ENCODE measurements at regions not wholly inside any gene's neighbourhood (a gene's known extent, or its start where the extent isn't known, plus 50 kb on each side); places are given as distances from the start of the nearest gene placed in this dataset.
A peak's percentile ranks its signal among the peaks of the same experiment; 100 is the strongest.

DNA sequence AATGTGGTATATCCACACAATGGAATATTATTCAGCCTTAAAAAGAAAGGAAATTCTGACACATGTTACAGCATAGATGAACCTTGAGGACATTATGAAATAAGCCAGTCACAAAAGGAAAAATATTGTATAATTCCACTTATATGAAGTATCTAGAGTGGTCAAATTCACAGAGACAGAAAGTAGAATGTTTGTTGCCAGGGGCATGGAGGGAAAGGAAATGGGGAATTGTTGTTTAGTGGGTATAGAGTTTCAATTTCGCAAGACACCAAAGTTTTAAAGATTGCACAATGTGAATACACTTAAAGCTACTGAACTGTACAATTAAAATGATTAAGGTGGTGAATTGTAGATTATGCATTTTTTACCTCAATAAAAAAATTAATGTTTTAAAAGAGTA lies 92.9 kb downstream of the TXNL1 start:
- Histone ChIP-seq H3K9me3 (ENCODE audit: control insufficient read depth, low read length) (peaks cover 4% of the 10 kb centered on the region), H3K9ac (ENCODE audit: low read length) (no peak overlapping the region), H3K36me3 (ENCODE audit: control insufficient read depth, insufficient read depth, low read length, severe bottlenecking) (no peaks in the 10 kb centered on the region), H3K27me3 (replicated peaks; ENCODE audit: control insufficient read depth, insufficient read depth, low read length) (no peaks in the 10 kb centered on the region), H3K4me3 (ENCODE audit: low read length) (no peak overlapping the region), H3K4me1 (ENCODE audit: control insufficient read depth, insufficient read depth, low read length) (no peaks in the 10 kb centered on the region)
- peak; percentile 33 for DNase-seq (ENCODE audit: low read depth)

DNA sequence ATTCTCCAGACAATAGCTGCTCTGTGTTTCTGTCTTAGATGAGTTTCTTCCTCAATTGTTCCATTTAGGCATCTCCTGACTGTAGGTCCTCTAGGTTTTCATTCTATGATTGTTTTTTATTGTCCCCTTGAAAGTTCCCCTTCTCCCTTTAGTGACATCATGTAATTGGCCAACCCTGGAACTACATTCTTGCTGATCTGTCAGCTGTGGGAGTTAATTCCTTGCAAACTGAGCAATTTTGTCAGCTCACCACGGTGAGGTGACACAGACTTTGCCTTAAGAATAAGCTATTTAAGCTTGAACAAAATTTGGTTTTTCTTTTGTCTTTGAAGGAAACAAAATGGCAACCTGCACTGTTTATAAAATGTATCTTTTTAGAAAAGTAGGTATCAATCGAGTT lies 95.9 kb downstream of the TXNL1 start:
- H3K4me1 ChIP-seq (ENCODE audit: control insufficient read depth, insufficient read depth, low read length), result no peaks in the 10 kb centered on the region
- H3K27me3 ChIP-seq (replicated peaks; ENCODE audit: control insufficient read depth, insufficient read depth, low read length), result no peaks in the 10 kb centered on the region
- no peak overlapping the region for H3K4me3 ChIP-seq (ENCODE audit: low read length)
- peaks cover 4% of the 10 kb centered on the region for H3K9me3 ChIP-seq (ENCODE audit: control insufficient read depth, low read length)
- no peak overlapping the region for H3K9ac ChIP-seq (ENCODE audit: low read length)
- H3K36me3 ChIP-seq (ENCODE audit: control insufficient read depth, insufficient read depth, low read length, severe bottlenecking), result no peaks in the 10 kb centered on the region
- no peak for DNase-seq (ENCODE audit: low read depth)

DNA sequence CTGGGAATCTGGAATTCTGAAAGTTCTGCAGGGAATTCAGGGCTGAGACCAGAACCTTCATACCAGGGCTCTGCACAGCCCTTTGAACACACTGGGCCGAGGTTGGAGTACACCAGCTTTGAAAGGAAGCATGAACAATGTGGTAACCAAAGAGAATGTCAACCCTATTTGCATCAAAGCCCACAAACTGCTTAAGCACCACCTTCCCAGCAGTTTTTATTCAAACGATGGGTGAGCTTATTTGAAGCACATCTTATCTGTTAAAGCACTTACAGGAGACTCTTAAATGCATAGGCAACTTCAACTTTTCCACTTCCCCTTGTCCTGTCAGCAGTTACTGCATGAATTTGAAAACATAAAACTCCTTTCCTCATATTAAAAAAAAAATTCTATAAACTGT lies 96.6 kb downstream of the TXNL1 start:
- no peaks in the 10 kb centered on the region for H3K36me3 ChIP-seq (ENCODE audit: control insufficient read depth, insufficient read depth, low read length, severe bottlenecking)
- H3K9me3 ChIP-seq (ENCODE audit: control insufficient read depth, low read length), result peaks cover 4% of the 10 kb centered on the region
- DNase-seq (ENCODE audit: low read depth), result no peak
- no peak overlapping the region for H3K4me3 ChIP-seq (ENCODE audit: low read length)
- H3K9ac ChIP-seq (ENCODE audit: low read length), result no peak overlapping the region
- no peaks in the 10 kb centered on the region for H3K4me1 ChIP-seq (ENCODE audit: control insufficient read depth, insufficient read depth, low read length)
- no peaks in the 10 kb centered on the region for H3K27me3 ChIP-seq (replicated peaks; ENCODE audit: control insufficient read depth, insufficient read depth, low read length)

DNA sequence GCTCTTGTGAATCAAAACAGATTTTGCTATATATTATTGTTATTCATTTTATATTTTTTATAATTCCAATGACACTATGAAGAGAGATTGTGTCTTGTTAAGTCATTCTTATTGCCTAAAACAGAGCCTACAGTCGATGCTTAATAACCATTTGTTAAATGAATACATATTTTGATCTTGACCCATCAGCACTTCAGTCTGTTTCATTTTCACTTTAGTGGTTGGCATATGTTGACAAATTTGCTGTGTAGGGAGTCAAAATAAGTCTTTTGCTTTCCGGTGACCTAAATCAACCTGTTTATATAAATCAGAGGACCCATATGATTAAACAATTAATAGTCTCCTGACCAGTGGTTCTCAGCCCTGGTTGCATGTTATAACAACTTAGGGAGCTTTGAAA lies 97.1 kb downstream of the TXNL1 start:
- H3K4me3 ChIP-seq (ENCODE audit: low read length), result no peak overlapping the region
- DNase-seq (ENCODE audit: low read depth), result no peak
- H3K9me3 ChIP-seq (ENCODE audit: control insufficient read depth, low read length), result peaks cover 4% of the 10 kb centered on the region
- H3K9ac ChIP-seq (ENCODE audit: low read length), result no peak overlapping the region
- H3K4me1 ChIP-seq (ENCODE audit: control insufficient read depth, insufficient read depth, low read length), result no peaks in the 10 kb centered on the region
- no peaks in the 10 kb centered on the region for H3K36me3 ChIP-seq (ENCODE audit: control insufficient read depth, insufficient read depth, low read length, severe bottlenecking)
- H3K27me3 ChIP-seq (replicated peaks; ENCODE audit: control insufficient read depth, insufficient read depth, low read length), result no peaks in the 10 kb centered on the region

DNA sequence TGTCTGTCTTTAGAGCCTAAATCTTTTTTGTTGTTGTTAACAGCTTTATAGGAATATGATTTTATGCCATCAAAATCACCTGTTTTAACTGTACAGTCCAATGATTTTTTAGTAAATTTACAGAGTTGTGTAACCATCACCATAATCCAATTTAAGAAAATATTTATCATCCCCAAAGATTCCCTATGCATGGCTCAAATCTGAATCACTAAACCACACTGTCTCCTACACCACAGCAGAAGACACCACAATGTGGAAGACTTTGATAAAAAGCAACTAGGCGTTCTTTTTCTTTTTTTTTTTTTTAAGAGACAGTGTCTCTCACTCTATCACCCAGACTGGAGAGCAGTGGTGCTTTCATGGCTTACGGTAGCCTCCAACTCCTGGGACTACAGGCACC lies 99.6 kb downstream of the TXNL1 start:
- H3K4me1 ChIP-seq (ENCODE audit: control insufficient read depth, insufficient read depth, low read length), result no peaks in the 10 kb centered on the region
- no peaks in the 10 kb centered on the region for H3K9me3 ChIP-seq (ENCODE audit: control insufficient read depth, low read length)
- H3K36me3 ChIP-seq (ENCODE audit: control insufficient read depth, insufficient read depth, low read length, severe bottlenecking), result no peaks in the 10 kb centered on the region
- DNase-seq (ENCODE audit: low read depth), result peak; percentile 16
- no peaks in the 10 kb centered on the region for H3K27me3 ChIP-seq (replicated peaks; ENCODE audit: control insufficient read depth, insufficient read depth, low read length)
- no peak overlapping the region for H3K9ac ChIP-seq (ENCODE audit: low read length)
- no peak overlapping the region for H3K4me3 ChIP-seq (ENCODE audit: low read length)

DNA sequence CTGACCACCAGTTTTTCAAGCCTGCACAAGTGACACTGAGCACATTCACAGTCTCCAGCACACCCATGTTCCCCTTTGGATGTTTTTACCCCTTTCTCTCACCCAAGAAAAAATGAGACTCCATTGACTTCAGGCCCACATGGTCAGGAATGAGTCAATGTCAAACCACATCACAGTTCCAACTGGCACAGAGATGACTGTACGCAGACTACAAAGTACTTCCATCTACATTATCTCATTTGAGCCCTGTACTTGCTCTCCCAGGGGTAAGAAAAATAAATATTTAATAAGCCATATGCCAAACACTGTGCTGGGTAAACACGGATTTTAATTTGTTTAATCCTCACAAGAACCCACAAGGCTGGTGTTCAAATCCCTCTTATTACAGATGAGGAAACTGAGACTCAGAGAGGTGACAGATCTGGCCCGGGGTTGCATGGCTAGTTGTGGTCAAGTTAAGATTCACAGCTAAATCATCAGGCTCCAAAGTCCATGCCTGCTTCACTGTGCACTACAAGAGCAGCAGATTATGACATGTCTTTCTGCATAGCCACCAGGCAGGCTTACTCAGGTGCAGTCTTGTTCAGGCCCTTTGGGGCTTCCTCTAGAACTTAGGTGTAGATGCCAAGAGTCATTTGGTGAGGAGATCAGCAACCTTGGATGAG lies 106.1 kb downstream of the TXNL1 start:
- H3K4me3 ChIP-seq (ENCODE audit: low read length), result no peak overlapping the region
- no peaks in the 10 kb centered on the region for H3K27me3 ChIP-seq (replicated peaks; ENCODE audit: control insufficient read depth, insufficient read depth, low read length)
- DNase-seq (ENCODE audit: low read depth), result no peak
- no peaks in the 10 kb centered on the region for H3K9me3 ChIP-seq (ENCODE audit: control insufficient read depth, low read length)
- H3K9ac ChIP-seq (ENCODE audit: low read length), result no peak overlapping the region
- H3K36me3 ChIP-seq (ENCODE audit: control insufficient read depth, insufficient read depth, low read length, severe bottlenecking), result no peaks in the 10 kb centered on the region
- H3K4me1 ChIP-seq (ENCODE audit: control insufficient read depth, insufficient read depth, low read length), result peaks cover 9% of the 10 kb centered on the region

DNA sequence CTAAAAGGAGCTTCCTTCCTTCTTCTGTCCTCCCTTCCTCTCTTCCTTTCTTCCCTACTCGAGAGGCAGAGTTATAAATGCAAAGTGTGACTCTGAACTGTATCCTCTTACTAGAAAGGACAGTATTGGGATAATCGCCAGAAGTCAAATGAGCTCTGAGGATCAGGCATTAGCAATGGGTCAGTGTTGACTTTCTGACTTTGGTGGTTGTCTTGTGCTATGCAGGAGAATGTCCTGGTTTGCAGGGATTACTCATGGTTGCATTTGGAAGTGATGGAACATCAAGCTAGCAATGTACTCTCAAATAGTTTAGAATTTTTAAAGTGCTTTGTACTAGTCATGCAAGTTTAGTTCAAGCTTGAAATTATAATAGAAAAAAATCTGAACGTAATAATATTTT lies 115.6 kb downstream of the TXNL1 start:
- Histone ChIP-seq H3K4me1 (ENCODE audit: control insufficient read depth, insufficient read depth, low read length) (peaks cover 17% of the 10 kb centered on the region), H3K4me3 (ENCODE audit: low read length) (no peak overlapping the region), H3K27me3 (replicated peaks; ENCODE audit: control insufficient read depth, insufficient read depth, low read length) (no peaks in the 10 kb centered on the region), H3K9me3 (ENCODE audit: control insufficient read depth, low read length) (no peaks in the 10 kb centered on the region), H3K9ac (ENCODE audit: low read length) (no peak overlapping the region), H3K36me3 (ENCODE audit: control insufficient read depth, insufficient read depth, low read length, severe bottlenecking) (no peaks in the 10 kb centered on the region)
- DNase-seq (ENCODE audit: low read depth), result peak; percentile 38

DNA sequence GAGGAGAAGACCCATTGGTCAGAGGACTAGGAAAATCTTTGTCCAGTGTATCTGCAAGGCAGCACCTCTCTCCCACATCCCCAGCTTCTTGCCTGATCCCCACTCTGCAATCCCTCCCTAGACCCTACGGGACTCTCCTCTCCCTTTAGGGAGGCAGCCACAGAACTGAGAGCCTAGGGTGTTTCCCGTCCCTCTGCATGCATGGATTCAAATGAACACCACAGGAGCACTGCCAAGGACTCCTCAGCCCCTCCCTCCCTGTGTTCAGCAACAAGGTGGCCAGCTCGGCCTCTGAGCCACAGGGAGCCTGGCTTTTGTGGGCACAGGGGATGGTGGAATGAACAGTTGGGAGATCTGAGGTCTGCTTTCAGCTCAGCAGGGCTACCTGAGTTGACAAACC lies 117.1 kb downstream of the TXNL1 start:
- no peak for DNase-seq (ENCODE audit: low read depth)
- Histone ChIP-seq H3K36me3 (ENCODE audit: control insufficient read depth, insufficient read depth, low read length, severe bottlenecking) (no peaks in the 10 kb centered on the region), H3K9ac (ENCODE audit: low read length) (no peak overlapping the region), H3K9me3 (ENCODE audit: control insufficient read depth, low read length) (no peaks in the 10 kb centered on the region), H3K4me1 (ENCODE audit: control insufficient read depth, insufficient read depth, low read length) (peaks cover 31% of the 10 kb centered on the region), H3K27me3 (replicated peaks; ENCODE audit: control insufficient read depth, insufficient read depth, low read length) (no peaks in the 10 kb centered on the region), H3K4me3 (ENCODE audit: low read length) (no peak overlapping the region)

DNA sequence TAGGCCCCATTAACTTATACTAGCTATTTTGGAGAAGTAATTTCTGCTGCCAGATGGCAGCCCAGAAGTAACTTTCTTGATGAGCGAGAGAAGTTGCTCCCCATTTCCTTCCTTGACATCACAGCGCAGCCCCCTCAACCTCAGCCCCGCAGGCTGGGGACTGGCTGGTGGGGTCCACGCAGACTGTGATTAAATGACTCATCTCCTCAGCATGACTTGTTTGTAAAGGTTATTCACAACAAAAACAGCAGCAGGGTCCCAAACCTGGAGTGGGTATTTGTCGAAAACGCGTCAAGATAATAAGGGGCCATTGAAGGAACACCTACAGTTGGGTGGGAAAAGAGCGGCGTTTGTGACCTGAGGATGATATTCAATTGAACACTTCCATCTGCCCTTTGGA lies 120.6 kb downstream of the TXNL1 start:
- no peaks in the 10 kb centered on the region for H3K9me3 ChIP-seq (ENCODE audit: control insufficient read depth, low read length)
- H3K36me3 ChIP-seq (ENCODE audit: control insufficient read depth, insufficient read depth, low read length, severe bottlenecking), result no peaks in the 10 kb centered on the region
- H3K4me1 ChIP-seq (ENCODE audit: control insufficient read depth, insufficient read depth, low read length), result peaks cover 33% of the 10 kb centered on the region
- no peak overlapping the region for H3K9ac ChIP-seq (ENCODE audit: low read length)
- DNase-seq (ENCODE audit: low read depth), result no peak
- no peaks in the 10 kb centered on the region for H3K27me3 ChIP-seq (replicated peaks; ENCODE audit: control insufficient read depth, insufficient read depth, low read length)
- no peak overlapping the region for H3K4me3 ChIP-seq (ENCODE audit: low read length)

DNA sequence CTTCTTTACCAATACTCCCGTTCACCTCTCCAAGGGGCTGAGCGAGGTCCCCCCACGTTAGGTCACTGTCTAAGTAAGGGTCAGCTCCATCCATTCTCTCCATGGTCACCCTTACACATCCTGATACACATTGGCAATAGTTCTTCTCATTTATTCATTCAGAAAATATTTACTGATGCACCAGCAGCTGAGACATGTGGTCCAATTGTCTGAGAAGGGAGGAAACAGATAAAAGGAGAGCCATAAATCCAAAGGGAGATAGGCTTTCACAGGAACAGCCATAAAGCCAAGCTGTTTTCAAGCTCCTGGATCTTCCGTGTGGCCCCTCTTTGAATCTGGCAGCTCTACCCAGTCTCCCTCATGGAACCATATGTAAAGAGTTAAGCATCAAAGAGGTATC lies 121.2 kb downstream of the TXNL1 start:
- Histone ChIP-seq H3K36me3 (ENCODE audit: control insufficient read depth, insufficient read depth, low read length, severe bottlenecking) (no peaks in the 10 kb centered on the region), H3K4me1 (ENCODE audit: control insufficient read depth, insufficient read depth, low read length) (peaks cover 27% of the 10 kb centered on the region), H3K27me3 (replicated peaks; ENCODE audit: control insufficient read depth, insufficient read depth, low read length) (no peaks in the 10 kb centered on the region), H3K9me3 (ENCODE audit: control insufficient read depth, low read length) (no peaks in the 10 kb centered on the region), H3K9ac (ENCODE audit: low read length) (no peak overlapping the region), H3K4me3 (ENCODE audit: low read length) (no peak overlapping the region)
- no peak for DNase-seq (ENCODE audit: low read depth)

DNA sequence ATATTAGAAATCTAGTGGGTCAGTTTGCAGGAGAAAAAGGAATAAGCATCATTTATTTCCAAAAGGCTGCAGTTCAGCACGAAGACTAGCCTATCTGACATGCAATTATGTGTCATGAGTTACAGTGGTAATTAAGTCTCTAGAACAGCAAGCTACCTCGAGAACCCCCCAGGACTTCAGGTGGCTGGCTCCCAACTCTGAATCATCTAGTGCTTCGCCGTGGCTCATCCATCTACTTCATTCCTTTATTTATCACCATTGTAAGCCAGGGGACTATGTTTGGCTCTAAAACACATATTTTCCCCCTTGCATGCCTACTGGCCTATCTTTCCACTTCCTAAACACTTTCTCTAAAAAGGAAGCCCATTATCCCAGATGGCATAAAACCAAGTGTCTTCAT lies 121.6 kb downstream of the TXNL1 start:
- Histone ChIP-seq H3K9me3 (ENCODE audit: control insufficient read depth, low read length) (no peaks in the 10 kb centered on the region), H3K4me1 (ENCODE audit: control insufficient read depth, insufficient read depth, low read length) (peaks cover 25% of the 10 kb centered on the region), H3K36me3 (ENCODE audit: control insufficient read depth, insufficient read depth, low read length, severe bottlenecking) (no peaks in the 10 kb centered on the region), H3K27me3 (replicated peaks; ENCODE audit: control insufficient read depth, insufficient read depth, low read length) (no peaks in the 10 kb centered on the region), H3K9ac (ENCODE audit: low read length) (no peak overlapping the region), H3K4me3 (ENCODE audit: low read length) (no peak overlapping the region)
- DNase-seq (ENCODE audit: low read depth), result no peak

DNA sequence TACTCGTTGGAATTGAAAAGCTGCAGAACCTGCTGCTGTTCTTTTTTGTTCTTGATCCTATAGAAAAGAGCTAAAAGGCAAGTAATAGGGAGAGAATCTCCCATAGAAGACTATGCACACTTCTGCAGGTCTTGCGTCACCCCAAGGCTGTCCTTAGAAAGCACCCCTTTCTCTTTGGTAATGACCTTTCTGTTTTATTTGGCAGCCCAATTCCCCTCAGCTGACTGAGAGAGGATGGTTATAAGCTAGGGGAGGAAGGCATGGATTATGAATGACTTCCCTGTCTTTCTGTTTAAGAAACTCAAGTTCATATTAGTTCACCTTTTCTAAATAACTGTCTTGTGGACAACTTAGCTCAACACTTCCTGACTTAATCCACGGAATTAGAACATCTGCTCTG lies 122.9 kb downstream of the TXNL1 start:
- DNase-seq (ENCODE audit: low read depth), result no peak
- Histone ChIP-seq H3K9ac (ENCODE audit: low read length) (no peak overlapping the region), H3K9me3 (ENCODE audit: control insufficient read depth, low read length) (no peaks in the 10 kb centered on the region), H3K4me1 (ENCODE audit: control insufficient read depth, insufficient read depth, low read length) (peaks cover 25% of the 10 kb centered on the region), H3K36me3 (ENCODE audit: control insufficient read depth, insufficient read depth, low read length, severe bottlenecking) (no peaks in the 10 kb centered on the region), H3K27me3 (replicated peaks; ENCODE audit: control insufficient read depth, insufficient read depth, low read length) (no peaks in the 10 kb centered on the region), H3K4me3 (ENCODE audit: low read length) (no peak overlapping the region)

Data from adipocyte (in vitro differentiated cells).